ENCODE measurements at regions not wholly inside any gene's neighbourhood (a gene's known extent, or its start where the extent isn't known, plus 50 kb on each side); places are given as distances from the start of the nearest gene placed in this dataset.
"Not testable (repeated sequence)": the region's sequence is repeated elsewhere in the genome, so short reads cannot be mapped to it uniquely, and the experiment has no call there.

DNA sequence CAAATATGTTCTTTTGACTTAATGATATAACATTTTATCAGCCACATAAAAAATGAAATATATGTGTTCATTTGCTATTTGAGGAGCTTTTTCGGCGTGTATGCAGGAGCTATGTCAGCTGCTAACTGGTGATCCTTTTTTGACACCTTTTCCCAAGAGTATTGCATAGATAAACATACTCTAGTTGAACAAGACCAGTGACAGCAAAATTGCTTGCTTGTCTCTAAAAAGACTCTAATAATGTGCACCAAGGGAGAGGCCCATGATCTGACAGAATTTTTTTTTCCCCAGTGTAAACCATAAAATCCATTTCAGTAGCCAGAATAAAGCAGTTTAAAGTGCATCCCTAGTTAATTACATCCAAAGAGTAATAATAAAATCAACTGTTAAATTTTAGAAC, 103.6 kb upstream of the BARHL2 start:
- Histone ChIP-seq H2AFZ (ENCODE audit: low read depth, low read length) (no peak overlapping the region), H3K27ac (ENCODE audit: low read length) (peak overlapping the region; percentile 35), H3K9me3 (ENCODE audit: low read length) (no peaks in the 10 kb centered on the region), H4K20me1 (ENCODE audit: insufficient read depth) (no peaks in the 10 kb centered on the region), H3K9me2 (ENCODE audit: insufficient read depth, low read length) (no peaks in the 10 kb centered on the region), H3K79me2 (replicated peaks; ENCODE audit: insufficient read depth, low read length) (no peaks in the 10 kb centered on the region), H3K4me2 (ENCODE audit: low read length) (peak overlapping the region; percentile 40), H3K9ac (ENCODE audit: low read length) (no peak overlapping the region), H3K4me3 (ENCODE audit: low read length) (peak overlapping the region; percentile 38), H3F3A (ENCODE audit: insufficient read depth, low read length, poor library complexity, severe bottlenecking) (peaks cover 3% of the 10 kb centered on the region), H3K27me3 (ENCODE audit: insufficient read depth, low read depth, low read length) (no peaks in the 10 kb centered on the region), H3K36me3 (ENCODE audit: insufficient read depth, low read length) (no peaks in the 10 kb centered on the region)
- no peak for TF ChIP-seq TAF1 (IDR thresholded peaks at IDR 0.05; ENCODE audit: low read depth)
- no peak for TF ChIP-seq EZH2 (IDR thresholded peaks at IDR 0.05; ENCODE audit: borderline replicate concordance, insufficient read depth, low read length, poor library complexity, severe bottlenecking)
- TF ChIP-seq, protein P1, sequence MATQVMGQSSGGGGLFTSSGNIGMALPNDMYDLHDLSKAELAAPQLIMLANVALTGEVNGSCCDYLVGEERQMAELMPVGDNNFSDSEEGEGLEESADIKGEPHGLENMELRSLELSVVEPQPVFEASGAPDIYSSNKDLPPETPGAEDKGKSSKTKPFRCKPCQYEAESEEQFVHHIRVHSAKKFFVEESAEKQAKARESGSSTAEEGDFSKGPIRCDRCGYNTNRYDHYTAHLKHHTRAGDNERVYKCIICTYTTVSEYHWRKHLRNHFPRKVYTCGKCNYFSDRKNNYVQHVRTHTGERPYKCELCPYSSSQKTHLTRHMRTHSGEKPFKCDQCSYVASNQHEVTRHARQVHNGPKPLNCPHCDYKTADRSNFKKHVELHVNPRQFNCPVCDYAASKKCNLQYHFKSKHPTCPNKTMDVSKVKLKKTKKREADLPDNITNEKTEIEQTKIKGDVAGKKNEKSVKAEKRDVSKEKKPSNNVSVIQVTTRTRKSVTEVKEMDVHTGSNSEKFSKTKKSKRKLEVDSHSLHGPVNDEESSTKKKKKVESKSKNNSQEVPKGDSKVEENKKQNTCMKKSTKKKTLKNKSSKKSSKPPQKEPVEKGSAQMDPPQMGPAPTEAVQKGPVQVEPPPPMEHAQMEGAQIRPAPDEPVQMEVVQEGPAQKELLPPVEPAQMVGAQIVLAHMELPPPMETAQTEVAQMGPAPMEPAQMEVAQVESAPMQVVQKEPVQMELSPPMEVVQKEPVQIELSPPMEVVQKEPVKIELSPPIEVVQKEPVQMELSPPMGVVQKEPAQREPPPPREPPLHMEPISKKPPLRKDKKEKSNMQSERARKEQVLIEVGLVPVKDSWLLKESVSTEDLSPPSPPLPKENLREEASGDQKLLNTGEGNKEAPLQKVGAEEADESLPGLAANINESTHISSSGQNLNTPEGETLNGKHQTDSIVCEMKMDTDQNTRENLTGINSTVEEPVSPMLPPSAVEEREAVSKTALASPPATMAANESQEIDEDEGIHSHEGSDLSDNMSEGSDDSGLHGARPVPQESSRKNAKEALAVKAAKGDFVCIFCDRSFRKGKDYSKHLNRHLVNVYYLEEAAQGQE (IDR thresholded peaks at IDR 0.05; ENCODE audit: borderline replicate concordance): no peak
- TF ChIP-seq EP300 (conservative IDR thresholded peaks at IDR 0.05; ENCODE audit: poor library complexity, severe bottlenecking): peak; percentile 97
- no peak for TF ChIP-seq SMC3 (conservative IDR thresholded peaks at IDR 0.05; ENCODE audit: poor library complexity)
- TF ChIP-seq, protein P2, sequence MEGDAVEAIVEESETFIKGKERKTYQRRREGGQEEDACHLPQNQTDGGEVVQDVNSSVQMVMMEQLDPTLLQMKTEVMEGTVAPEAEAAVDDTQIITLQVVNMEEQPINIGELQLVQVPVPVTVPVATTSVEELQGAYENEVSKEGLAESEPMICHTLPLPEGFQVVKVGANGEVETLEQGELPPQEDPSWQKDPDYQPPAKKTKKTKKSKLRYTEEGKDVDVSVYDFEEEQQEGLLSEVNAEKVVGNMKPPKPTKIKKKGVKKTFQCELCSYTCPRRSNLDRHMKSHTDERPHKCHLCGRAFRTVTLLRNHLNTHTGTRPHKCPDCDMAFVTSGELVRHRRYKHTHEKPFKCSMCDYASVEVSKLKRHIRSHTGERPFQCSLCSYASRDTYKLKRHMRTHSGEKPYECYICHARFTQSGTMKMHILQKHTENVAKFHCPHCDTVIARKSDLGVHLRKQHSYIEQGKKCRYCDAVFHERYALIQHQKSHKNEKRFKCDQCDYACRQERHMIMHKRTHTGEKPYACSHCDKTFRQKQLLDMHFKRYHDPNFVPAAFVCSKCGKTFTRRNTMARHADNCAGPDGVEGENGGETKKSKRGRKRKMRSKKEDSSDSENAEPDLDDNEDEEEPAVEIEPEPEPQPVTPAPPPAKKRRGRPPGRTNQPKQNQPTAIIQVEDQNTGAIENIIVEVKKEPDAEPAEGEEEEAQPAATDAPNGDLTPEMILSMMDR (IDR thresholded peaks at IDR 0.05; ENCODE audit: poor library complexity, severe bottlenecking): no peak
- no peak for TF ChIP-seq RAD21 (conservative IDR thresholded peaks at IDR 0.05)
- TF ChIP-seq POLR2AphosphoS5 (IDR thresholded peaks at IDR 0.05): peak; percentile 98
- no peak for TF ChIP-seq MXI1 (conservative IDR thresholded peaks at IDR 0.05; ENCODE audit: poor library complexity, severe bottlenecking)

DNA sequence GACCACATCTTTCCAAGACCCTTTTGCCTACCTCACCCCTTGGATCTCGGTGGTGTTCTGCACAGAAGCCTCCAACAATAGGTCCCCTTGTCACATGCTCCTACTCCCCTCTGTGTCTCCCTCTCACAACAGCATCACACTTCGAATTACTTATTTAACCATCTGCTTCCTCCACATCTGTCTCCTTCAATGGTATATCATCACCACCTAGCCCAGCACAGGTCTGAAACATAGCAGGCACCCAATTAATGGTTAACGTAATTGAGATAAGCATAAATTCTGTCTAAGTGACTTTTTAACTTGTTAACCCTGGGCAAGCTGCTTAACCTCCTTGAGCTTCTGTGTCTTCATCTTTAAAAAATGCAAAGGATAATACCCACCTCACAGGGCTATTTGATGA, 100.3 kb upstream of the BARHL2 start:
- H3K9ac ChIP-seq (ENCODE audit: low read length): no peak overlapping the region
- no peak overlapping the region for H3K27ac ChIP-seq (ENCODE audit: low read length)
- H3K9me3 ChIP-seq (ENCODE audit: low read length): no peaks in the 10 kb centered on the region
- H3F3A ChIP-seq (ENCODE audit: insufficient read depth, low read length, poor library complexity, severe bottlenecking): peaks cover 3% of the 10 kb centered on the region
- no peak overlapping the region for H3K4me2 ChIP-seq (ENCODE audit: low read length)
- no peaks in the 10 kb centered on the region for H3K27me3 ChIP-seq (ENCODE audit: insufficient read depth, low read depth, low read length)
- H3K36me3 ChIP-seq (ENCODE audit: insufficient read depth, low read length): no peaks in the 10 kb centered on the region
- no peak overlapping the region for H3K4me3 ChIP-seq (ENCODE audit: low read length)
- no peaks in the 10 kb centered on the region for H4K20me1 ChIP-seq (ENCODE audit: insufficient read depth)
- TF ChIP-seq MXI1 (conservative IDR thresholded peaks at IDR 0.05; ENCODE audit: poor library complexity, severe bottlenecking) (no peak), EZH2 (IDR thresholded peaks at IDR 0.05; ENCODE audit: borderline replicate concordance, insufficient read depth, low read length, poor library complexity, severe bottlenecking) (no peak), RAD21 (conservative IDR thresholded peaks at IDR 0.05) (no peak), TAF1 (IDR thresholded peaks at IDR 0.05; ENCODE audit: low read depth) (no peak), SMC3 (conservative IDR thresholded peaks at IDR 0.05; ENCODE audit: poor library complexity) (no peak)
- H3K9me2 ChIP-seq (ENCODE audit: insufficient read depth, low read length): no peaks in the 10 kb centered on the region
- no peak overlapping the region for H2AFZ ChIP-seq (ENCODE audit: low read depth, low read length)
- no peaks in the 10 kb centered on the region for H3K79me2 ChIP-seq (replicated peaks; ENCODE audit: insufficient read depth, low read length)

DNA sequence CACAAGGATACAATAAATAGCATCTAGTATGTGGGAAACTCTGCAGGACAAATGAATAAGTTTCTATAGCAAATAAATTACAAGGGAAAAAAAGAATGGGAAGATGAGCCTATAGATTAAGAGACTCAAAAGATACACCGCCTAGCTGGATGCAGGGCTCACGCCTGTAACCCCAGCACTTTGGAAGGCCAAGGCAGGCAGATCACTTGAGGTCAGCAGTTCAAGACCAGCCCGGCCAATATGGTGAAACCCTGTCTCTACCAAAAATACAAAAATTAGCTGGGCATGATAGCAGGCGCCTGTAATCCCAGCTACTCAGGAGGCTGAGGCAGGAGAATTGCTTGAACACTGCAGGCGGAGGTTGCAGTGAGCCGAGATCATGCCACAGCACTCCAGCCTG, 95.1 kb upstream of the BARHL2 start:
- not testable (repeated sequence) for H3K79me2 ChIP-seq (replicated peaks; ENCODE audit: insufficient read depth, low read length); H3K4me2 ChIP-seq (ENCODE audit: low read length); H3F3A ChIP-seq (ENCODE audit: insufficient read depth, low read length, poor library complexity, severe bottlenecking); H3K36me3 ChIP-seq (ENCODE audit: insufficient read depth, low read length); H4K20me1 ChIP-seq (ENCODE audit: insufficient read depth); H3K9me3 ChIP-seq (ENCODE audit: low read length); H3K27ac ChIP-seq (ENCODE audit: low read length); H3K9me2 ChIP-seq (ENCODE audit: insufficient read depth, low read length); H2AFZ ChIP-seq (ENCODE audit: low read depth, low read length); H3K27me3 ChIP-seq (ENCODE audit: insufficient read depth, low read depth, low read length); H3K4me3 ChIP-seq (ENCODE audit: low read length); H3K9ac ChIP-seq (ENCODE audit: low read length)

DNA sequence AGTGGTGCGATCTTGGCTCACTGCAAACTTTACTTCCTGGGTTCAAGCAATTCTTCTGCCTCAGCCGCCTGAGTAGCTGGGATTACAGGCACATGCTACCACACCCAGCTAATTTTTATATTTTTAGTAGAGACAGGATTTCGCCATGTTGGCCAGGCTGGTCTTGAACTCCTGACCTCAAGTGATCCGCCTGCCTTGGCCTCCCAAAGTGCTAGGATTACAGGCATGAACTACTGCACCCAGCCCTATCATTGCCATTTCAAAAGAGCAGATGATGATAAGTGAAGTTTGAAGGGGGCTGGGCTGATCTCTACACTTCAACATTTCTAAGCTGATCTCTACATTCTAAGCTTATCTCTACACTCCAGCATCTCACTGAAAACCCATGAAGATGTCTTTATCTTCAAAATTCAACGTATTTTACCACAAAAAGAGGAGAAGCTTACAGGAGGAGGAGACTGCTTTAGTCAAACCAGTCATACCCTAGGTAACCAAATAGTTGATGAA, 94.4 kb upstream of the BARHL2 start:
- not testable (repeated sequence) for H3K9ac ChIP-seq (ENCODE audit: low read length); H2AFZ ChIP-seq (ENCODE audit: low read depth, low read length); H3K9me3 ChIP-seq (ENCODE audit: low read length); H3K36me3 ChIP-seq (ENCODE audit: insufficient read depth, low read length); H3K9me2 ChIP-seq (ENCODE audit: insufficient read depth, low read length); H3K4me2 ChIP-seq (ENCODE audit: low read length); H4K20me1 ChIP-seq (ENCODE audit: insufficient read depth); H3K27me3 ChIP-seq (ENCODE audit: insufficient read depth, low read depth, low read length); H3K79me2 ChIP-seq (replicated peaks; ENCODE audit: insufficient read depth, low read length); H3K4me3 ChIP-seq (ENCODE audit: low read length); H3F3A ChIP-seq (ENCODE audit: insufficient read depth, low read length, poor library complexity, severe bottlenecking); H3K27ac ChIP-seq (ENCODE audit: low read length)

Data from neural cell (in vitro differentiated cells).